Ishikawa (cell line): ENCODE measurements at regions not wholly inside any gene's neighbourhood (a gene's known extent, or its start where the extent isn't known, plus 50 kb on each side); places are given as distances from the start of the nearest gene placed in this dataset.

Source experiments
- CREB1 ChIP-seq: IDR thresholded peaks from 2 replicates; pipeline ENCODE4 v1.6.1; 2012; ENCODE audit warnings: low read depth
- EP300 ChIP-seq: IDR thresholded peaks from 2 replicates; pipeline ENCODE4 v1.6.1; 2012; ENCODE audit warnings: borderline replicate concordance
- TEAD4 ChIP-seq: IDR thresholded peaks from 2 replicates; pipeline ENCODE4 v1.6.1; 2012
- TF ChIP-seq, protein P1 (sequence below): IDR thresholded peaks from 2 replicates; pipeline ENCODE4 v1.6.1; 2012; ENCODE audit warnings: low read depth, mild to moderate bottlenecking

DNA sequence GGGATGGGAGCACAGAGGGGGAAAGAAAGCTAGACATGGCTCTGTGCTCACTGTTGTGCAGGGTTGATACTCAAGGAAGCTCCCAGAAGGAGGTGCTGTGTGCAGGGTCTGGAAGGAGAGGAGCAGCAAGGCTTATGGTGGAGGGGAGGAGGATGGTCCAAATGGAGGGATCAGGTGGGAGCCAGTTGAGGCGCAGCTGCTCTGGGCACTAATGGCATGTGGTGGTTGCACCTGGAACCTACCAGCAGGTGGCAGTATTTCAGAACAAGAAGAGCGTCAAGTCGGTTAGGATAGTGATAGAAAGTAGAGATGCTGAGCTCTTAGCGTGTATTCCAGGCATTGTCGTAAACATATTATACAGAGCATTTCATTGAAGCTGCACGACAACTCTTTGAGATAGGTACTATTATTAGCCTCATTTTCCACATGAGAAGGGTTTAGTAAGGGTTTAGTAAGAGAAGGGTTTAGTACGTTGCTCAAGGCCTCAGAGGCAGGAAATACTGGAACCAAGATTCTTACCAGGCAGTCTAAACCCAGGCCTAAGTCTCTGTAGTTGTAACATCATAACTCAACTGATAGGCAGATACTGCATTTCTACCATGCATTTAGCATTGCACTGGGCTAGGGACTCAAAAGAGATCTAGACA, 223.7 kb downstream of the CYP26B1 start:
- TF ChIP-seq, protein P1, sequence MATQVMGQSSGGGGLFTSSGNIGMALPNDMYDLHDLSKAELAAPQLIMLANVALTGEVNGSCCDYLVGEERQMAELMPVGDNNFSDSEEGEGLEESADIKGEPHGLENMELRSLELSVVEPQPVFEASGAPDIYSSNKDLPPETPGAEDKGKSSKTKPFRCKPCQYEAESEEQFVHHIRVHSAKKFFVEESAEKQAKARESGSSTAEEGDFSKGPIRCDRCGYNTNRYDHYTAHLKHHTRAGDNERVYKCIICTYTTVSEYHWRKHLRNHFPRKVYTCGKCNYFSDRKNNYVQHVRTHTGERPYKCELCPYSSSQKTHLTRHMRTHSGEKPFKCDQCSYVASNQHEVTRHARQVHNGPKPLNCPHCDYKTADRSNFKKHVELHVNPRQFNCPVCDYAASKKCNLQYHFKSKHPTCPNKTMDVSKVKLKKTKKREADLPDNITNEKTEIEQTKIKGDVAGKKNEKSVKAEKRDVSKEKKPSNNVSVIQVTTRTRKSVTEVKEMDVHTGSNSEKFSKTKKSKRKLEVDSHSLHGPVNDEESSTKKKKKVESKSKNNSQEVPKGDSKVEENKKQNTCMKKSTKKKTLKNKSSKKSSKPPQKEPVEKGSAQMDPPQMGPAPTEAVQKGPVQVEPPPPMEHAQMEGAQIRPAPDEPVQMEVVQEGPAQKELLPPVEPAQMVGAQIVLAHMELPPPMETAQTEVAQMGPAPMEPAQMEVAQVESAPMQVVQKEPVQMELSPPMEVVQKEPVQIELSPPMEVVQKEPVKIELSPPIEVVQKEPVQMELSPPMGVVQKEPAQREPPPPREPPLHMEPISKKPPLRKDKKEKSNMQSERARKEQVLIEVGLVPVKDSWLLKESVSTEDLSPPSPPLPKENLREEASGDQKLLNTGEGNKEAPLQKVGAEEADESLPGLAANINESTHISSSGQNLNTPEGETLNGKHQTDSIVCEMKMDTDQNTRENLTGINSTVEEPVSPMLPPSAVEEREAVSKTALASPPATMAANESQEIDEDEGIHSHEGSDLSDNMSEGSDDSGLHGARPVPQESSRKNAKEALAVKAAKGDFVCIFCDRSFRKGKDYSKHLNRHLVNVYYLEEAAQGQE, result no peak
- TF ChIP-seq CREB1 (no peak), TEAD4 (no peak), EP300 (no peak)
